ENCODE measurements at regions not wholly inside any gene's neighbourhood (a gene's known extent, or its start where the extent isn't known, plus 50 kb on each side); places are given as distances from the start of the nearest gene placed in this dataset.

GRCh38 chr5:32496104-32496503 lies 51.6 kb upstream of the ZFR start:
- no peak for TF ChIP-seq POLR2A (IDR thresholded peaks at IDR 0.05)
- no peak for TF ChIP-seq CTCF (IDR thresholded peaks at IDR 0.05)

Data from esophagus squamous epithelium (tissue), 4 donors.